SK-N-MC (cell line): ENCODE measurements at regions not wholly inside any gene's neighbourhood (a gene's known extent, or its start where the extent isn't known, plus 50 kb on each side); places are given as distances from the start of the nearest gene placed in this dataset.

Experiments
- EZH2 ChIP-seq: fragments of 200-600 bp; sonication (generic); IDR thresholded peaks from one replicate; pipeline ENCODE4 v1.6.1; 2017; ENCODE audit warnings: antibody characterized with exemption
- FOXP2 ChIP-seq: optimal IDR thresholded peaks from 2 replicates; pipeline ENCODE3; 2011; ENCODE audit warnings: mild to moderate bottlenecking, moderate library complexity; ENCODE audit not compliant: insufficient read depth; ENCODE audit errors: extremely low read length, control extremely low read depth
- POLR2AphosphoS5 ChIP-seq: IDR thresholded peaks from 2 replicates; pipeline ENCODE4 v1.6.1; 2012; ENCODE audit warnings: mild to moderate bottlenecking, low read depth, low read length, borderline replicate concordance

DNA sequence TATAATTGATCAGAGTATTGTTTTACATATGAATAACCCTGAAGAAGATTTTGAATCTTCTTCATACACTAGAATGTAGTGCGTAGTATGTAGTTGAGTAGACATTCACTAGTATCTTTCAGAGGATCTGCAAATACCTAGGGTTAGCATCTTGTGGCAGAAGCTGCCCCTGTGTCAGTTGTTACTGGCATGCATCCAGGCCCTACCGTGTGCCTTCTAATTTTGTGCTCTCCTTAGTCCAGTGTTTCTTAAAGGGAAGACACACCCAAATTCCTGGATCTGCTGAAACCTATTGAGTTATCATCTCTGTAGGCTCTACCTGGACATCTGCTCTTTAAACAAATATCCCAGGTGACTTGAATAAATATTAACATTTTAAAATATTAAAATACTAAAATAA lies 99.7 kb upstream of the SERTAD2 start:
- TF ChIP-seq POLR2AphosphoS5 (no peak), EZH2 (no peak), FOXP2 (no peak)
